H1 (cell line): ENCODE measurements at regions not wholly inside any gene's neighbourhood (a gene's known extent, or its start where the extent isn't known, plus 50 kb on each side); places are given as distances from the start of the nearest gene placed in this dataset.

Experiments used
- CHD2 ChIP-seq: IDR thresholded peaks from 2 replicates; pipeline ENCODE4 v1.6.1; 2012; ENCODE audit warnings: low read length, improper control_type of control experiment
- EP300 ChIP-seq, 2 experiments: IDR thresholded peaks; 1 replicate in 1 of 2; 2 replicates in 1 of 2; pipeline ENCODE4 v1.6.1; 2011 to 2012; ENCODE audit warnings: low read depth in 2 of 2, low read length in 2 of 2, mild to moderate bottlenecking in 2 of 2, borderline replicate concordance in 1 of 2, inconsistent platforms in 1 of 2, moderate library complexity in 1 of 2
- EZH2 ChIP-seq: fragments of 200-600 bp; sonication (generic); IDR thresholded peaks from 2 replicates; pipeline ENCODE4 v1.7.1; 2012; ENCODE audit warnings: low read depth, mild to moderate bottlenecking, moderate library complexity, low read length, inconsistent platforms; ENCODE audit not compliant: severe bottlenecking
- JUN ChIP-seq: IDR thresholded peaks from 2 replicates; pipeline ENCODE4 v1.6.1; 2011; ENCODE audit warnings: low read depth, mild to moderate bottlenecking, improper control_type of control experiment, low read length
- POLR2A ChIP-seq, 2 experiments: IDR thresholded peaks; 1 replicate in 1 of 2; 2 replicates in 1 of 2; pipeline ENCODE4 v1.6.1; 2011; ENCODE audit warnings: low read depth in 2 of 2, low read length in 2 of 2, mild to moderate bottlenecking in 2 of 2; ENCODE audit errors: control extremely low read depth in 1 of 2
- POLR2AphosphoS5 ChIP-seq: IDR thresholded peaks from 2 replicates; pipeline ENCODE4 v1.6.1; 2011; ENCODE audit warnings: low read depth, low read length
- SIN3A ChIP-seq, 2 experiments: IDR thresholded peaks in 1 of 2; conservative IDR thresholded peaks in 1 of 2; 2 replicates each; pipeline ENCODE4 v1.6.1; 2011 to 2012; ENCODE audit warnings: low read length in 2 of 2, improper control_type of control experiment in 1 of 2, low read depth in 1 of 2, mild to moderate bottlenecking in 1 of 2
- TCF12 ChIP-seq: IDR thresholded peaks from 2 replicates; pipeline ENCODE4 v1.6.1; 2011; ENCODE audit warnings: low read depth, mild to moderate bottlenecking, low read length
- ZNF274 ChIP-seq: IDR thresholded peaks from 2 replicates; pipeline ENCODE4 v1.7.0; 2012; ENCODE audit warnings: low read length, borderline replicate concordance; ENCODE audit errors: extremely low read depth
- TF ChIP-seq, protein P1 (sequence below), 3 experiments: IDR thresholded peaks; 1 replicate in 2 of 3; 2 replicates in 1 of 3; pipeline versions ENCODE4 v1.5.1 to v1.6.1; 2011; ENCODE audit warnings: low read length in 3 of 3, mild to moderate bottlenecking in 3 of 3, inconsistent platforms in 2 of 3, low read depth in 1 of 3, moderate library complexity in 1 of 3; ENCODE audit not compliant: insufficient read depth in 1 of 3; ENCODE audit errors: control extremely low read depth in 1 of 3

DNA sequence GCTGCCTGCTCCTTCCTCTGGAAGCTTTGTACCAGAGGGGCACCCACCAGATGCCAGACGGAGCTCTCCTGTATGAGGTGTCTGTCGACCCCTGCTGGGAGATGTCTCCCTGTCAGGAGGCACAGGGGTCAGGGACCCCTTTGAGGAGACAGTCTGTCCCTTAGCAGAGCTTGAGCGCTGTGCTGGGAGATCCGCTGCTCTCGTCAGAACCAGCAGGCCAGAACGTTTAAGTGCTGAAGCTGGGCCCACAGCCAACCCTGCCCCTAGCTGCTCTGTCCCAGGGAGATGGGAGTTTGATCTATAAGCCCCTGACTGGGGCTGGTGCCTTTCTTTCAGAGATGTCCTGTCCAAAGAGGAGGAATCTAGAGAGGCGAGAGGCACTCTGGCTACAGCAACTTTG is 260.3 kb upstream of the GPRIN3 start:
- TF ChIP-seq POLR2AphosphoS5 (no peak), ZNF274 (no peak), EP300 (IDR thresholded peaks at IDR 0.05; ENCODE audit: borderline replicate concordance in 1 of 2, low read depth in 2 of 2, low read length in 2 of 2) (no peak), JUN (no peak), POLR2A (IDR thresholded peaks at IDR 0.05; ENCODE audit: control extremely low read depth in 1 of 2, low read depth in 2 of 2, low read length in 2 of 2) (no peak), TCF12 (no peak), CHD2 (no peak), EZH2 (no peak), SIN3A (conservative IDR thresholded peaks at IDR 0.05 in 1 of 2, IDR thresholded peaks at IDR 0.05 in 1 of 2; ENCODE audit: low read depth in 1 of 2, low read length in 2 of 2) (no peak)
- TF ChIP-seq, protein P1, sequence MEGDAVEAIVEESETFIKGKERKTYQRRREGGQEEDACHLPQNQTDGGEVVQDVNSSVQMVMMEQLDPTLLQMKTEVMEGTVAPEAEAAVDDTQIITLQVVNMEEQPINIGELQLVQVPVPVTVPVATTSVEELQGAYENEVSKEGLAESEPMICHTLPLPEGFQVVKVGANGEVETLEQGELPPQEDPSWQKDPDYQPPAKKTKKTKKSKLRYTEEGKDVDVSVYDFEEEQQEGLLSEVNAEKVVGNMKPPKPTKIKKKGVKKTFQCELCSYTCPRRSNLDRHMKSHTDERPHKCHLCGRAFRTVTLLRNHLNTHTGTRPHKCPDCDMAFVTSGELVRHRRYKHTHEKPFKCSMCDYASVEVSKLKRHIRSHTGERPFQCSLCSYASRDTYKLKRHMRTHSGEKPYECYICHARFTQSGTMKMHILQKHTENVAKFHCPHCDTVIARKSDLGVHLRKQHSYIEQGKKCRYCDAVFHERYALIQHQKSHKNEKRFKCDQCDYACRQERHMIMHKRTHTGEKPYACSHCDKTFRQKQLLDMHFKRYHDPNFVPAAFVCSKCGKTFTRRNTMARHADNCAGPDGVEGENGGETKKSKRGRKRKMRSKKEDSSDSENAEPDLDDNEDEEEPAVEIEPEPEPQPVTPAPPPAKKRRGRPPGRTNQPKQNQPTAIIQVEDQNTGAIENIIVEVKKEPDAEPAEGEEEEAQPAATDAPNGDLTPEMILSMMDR (IDR thresholded peaks at IDR 0.05; ENCODE audit: control extremely low read depth in 1 of 3, insufficient read depth in 1 of 3, low read depth in 1 of 3, low read length in 3 of 3): no peak
